ENCODE measurements at regions not wholly inside any gene's neighbourhood (a gene's known extent, or its start where the extent isn't known, plus 50 kb on each side); places are given as distances from the start of the nearest gene placed in this dataset.

DNA sequence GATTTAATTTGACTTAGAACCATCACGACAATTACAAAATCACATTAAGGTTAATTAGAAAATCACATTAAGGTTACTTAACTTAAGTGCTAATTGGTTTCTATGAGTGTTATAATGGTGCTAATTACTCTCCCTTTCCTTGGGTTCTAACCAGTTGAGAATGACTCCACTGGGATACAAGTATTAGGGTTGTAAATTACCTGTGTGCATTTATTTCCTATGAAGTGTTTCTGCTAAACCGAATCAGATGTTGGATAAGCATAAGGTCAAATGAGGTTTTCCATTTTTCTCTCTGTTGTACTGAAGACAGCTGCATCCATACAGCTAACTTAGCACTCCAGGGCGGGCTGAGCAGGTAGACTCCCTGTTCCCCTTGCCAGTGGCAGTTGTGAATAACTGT lies 610.3 kb upstream of the TMPRSS15 start:
- no peak for DNase-seq
- in situ Hi-C loops (cut with MboI; ENCODE audit: low pct_ligation_motif_present in 1 of 4, low pct_unique_long_range_greater_than_20kb in 1 of 4, low sequenced_read_pairs in 3 of 4): no loop called here
- WGBS, 2 donors (ENCODE audit: low coverage in 1 of 2): 68 to 71% methylated on average over 2 to 3 of the region's 3 CpGs
- no peak for TF ChIP-seq POLR2AphosphoS5 (IDR thresholded peaks at IDR 0.05)
- H3K4me1 ChIP-seq: no peaks in the 10 kb centered on the region
- no peaks in the 10 kb centered on the region for H3K36me3 ChIP-seq
- H3K4me3 ChIP-seq: no peak overlapping the region
- no peak overlapping the region for H3K27ac ChIP-seq
- no peaks in the 10 kb centered on the region for H3K27me3 ChIP-seq
- H3K9me3 ChIP-seq: no peaks in the 10 kb centered on the region
- intact Hi-C loops (cut with DNase I; ENCODE audit: low total_unique reads): no loop called here

DNA sequence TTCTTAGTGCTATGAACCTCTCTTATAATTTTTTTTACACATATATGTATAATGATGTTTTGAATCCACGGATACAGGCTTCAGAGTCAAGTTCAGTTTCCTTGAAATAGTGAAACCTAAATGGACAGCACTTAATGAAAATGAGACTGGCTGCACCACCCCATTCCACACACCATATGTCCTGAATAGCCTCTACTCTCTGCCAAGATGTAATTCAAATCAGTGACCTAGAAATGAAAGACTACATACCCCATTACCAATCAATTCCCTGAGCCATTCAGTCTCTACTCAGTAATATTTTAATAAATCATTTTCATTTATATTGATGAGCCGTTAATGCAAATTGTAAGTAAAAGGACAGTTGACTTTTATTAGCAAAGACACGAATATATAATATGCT lies 614.9 kb upstream of the TMPRSS15 start:
- Histone ChIP-seq H3K4me1 (no peaks in the 10 kb centered on the region), H3K9me3 (no peaks in the 10 kb centered on the region), H3K27ac (no peak overlapping the region), H3K4me3 (no peak overlapping the region), H3K36me3 (no peaks in the 10 kb centered on the region), H3K27me3 (no peaks in the 10 kb centered on the region)
- intact Hi-C loops (cut with DNase I; ENCODE audit: low total_unique reads): no loop called here
- WGBS, 2 donors (ENCODE audit: low coverage in 1 of 2): 56 to 72% methylated on average over 3 of the region's 3 CpGs
- in situ Hi-C loops (cut with MboI; ENCODE audit: low pct_ligation_motif_present in 1 of 4, low pct_unique_long_range_greater_than_20kb in 1 of 4, low sequenced_read_pairs in 3 of 4): no loop called here
- TF ChIP-seq POLR2AphosphoS5 (IDR thresholded peaks at IDR 0.05) (no peak), POLR2A (IDR thresholded peaks at IDR 0.05) (no peak), EP300 (IDR thresholded peaks at IDR 0.05; ENCODE audit: low read depth) (no peak)
- TF ChIP-seq, protein P1, sequence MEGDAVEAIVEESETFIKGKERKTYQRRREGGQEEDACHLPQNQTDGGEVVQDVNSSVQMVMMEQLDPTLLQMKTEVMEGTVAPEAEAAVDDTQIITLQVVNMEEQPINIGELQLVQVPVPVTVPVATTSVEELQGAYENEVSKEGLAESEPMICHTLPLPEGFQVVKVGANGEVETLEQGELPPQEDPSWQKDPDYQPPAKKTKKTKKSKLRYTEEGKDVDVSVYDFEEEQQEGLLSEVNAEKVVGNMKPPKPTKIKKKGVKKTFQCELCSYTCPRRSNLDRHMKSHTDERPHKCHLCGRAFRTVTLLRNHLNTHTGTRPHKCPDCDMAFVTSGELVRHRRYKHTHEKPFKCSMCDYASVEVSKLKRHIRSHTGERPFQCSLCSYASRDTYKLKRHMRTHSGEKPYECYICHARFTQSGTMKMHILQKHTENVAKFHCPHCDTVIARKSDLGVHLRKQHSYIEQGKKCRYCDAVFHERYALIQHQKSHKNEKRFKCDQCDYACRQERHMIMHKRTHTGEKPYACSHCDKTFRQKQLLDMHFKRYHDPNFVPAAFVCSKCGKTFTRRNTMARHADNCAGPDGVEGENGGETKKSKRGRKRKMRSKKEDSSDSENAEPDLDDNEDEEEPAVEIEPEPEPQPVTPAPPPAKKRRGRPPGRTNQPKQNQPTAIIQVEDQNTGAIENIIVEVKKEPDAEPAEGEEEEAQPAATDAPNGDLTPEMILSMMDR (IDR thresholded peaks at IDR 0.05): no peak
- no peak for DNase-seq

DNA sequence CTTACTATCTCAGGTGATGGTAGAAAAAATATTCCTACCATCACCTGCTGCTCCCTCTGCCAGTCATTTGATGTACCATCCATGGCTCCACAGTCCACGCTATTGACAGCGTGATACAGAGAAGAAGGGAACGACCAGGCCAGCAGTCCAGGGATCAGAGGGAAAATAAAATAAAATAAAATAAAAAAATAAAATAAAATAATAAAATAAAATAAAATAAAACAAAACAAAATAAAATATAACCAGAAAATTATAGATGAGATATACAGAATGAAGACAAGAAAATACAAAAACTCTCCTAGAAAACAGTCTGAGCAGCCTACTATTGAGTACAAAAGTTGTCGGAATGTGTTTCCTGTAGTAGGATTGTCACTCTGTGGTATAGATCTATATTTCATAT lies 619.4 kb upstream of the TMPRSS15 start:
- in situ Hi-C loops (cut with MboI; ENCODE audit: low pct_ligation_motif_present in 1 of 4, low pct_unique_long_range_greater_than_20kb in 1 of 4, low sequenced_read_pairs in 3 of 4): no loop called here
- no peaks in the 10 kb centered on the region for H3K4me1 ChIP-seq
- no peaks in the 10 kb centered on the region for H3K27me3 ChIP-seq
- no peak for DNase-seq
- no peak overlapping the region for H3K27ac ChIP-seq
- no peaks in the 10 kb centered on the region for H3K9me3 ChIP-seq
- 91 to 93% methylated on average over 4 of the region's 4 CpGs for WGBS, 2 donors (ENCODE audit: low coverage in 1 of 2)
- no peaks in the 10 kb centered on the region for H3K36me3 ChIP-seq
- TF ChIP-seq, protein P1 (IDR thresholded peaks at IDR 0.05): no peak
- TF ChIP-seq EP300 (IDR thresholded peaks at IDR 0.05; ENCODE audit: low read depth): no peak
- no peak for TF ChIP-seq POLR2A (IDR thresholded peaks at IDR 0.05)
- TF ChIP-seq POLR2AphosphoS5 (IDR thresholded peaks at IDR 0.05): no peak
- intact Hi-C loops (cut with DNase I; ENCODE audit: low total_unique reads): no loop called here
- H3K4me3 ChIP-seq: no peak overlapping the region

DNA sequence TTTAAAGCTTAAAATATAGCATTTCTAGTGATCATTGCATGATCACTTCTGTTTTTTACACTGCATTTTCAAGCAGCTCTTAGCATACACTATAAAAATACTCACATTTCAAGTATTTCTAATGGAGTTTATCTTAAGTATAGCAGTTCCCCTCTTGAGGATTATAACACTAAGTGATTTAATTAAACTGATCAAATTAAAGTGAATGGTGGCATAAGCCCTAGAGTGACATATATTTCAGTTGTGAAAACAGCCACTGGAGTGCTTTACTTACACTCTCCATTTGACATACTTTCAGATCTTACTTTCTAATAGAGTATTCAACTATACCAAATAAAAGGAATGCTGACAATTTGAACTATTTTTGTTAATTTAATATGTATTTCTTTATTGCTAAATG lies 623.3 kb upstream of the TMPRSS15 start:
- H3K27ac ChIP-seq: no peak overlapping the region
- TF ChIP-seq, protein P1 (IDR thresholded peaks at IDR 0.05): no peak
- TF ChIP-seq POLR2AphosphoS5 (IDR thresholded peaks at IDR 0.05) (no peak), EP300 (IDR thresholded peaks at IDR 0.05; ENCODE audit: low read depth) (no peak), POLR2A (IDR thresholded peaks at IDR 0.05) (no peak)
- no peak overlapping the region for H3K4me3 ChIP-seq
- no peaks in the 10 kb centered on the region for H3K4me1 ChIP-seq
- DNase-seq: no peak
- intact Hi-C loops (cut with DNase I; ENCODE audit: low total_unique reads): no loop called here
- H3K36me3 ChIP-seq: no peaks in the 10 kb centered on the region
- H3K27me3 ChIP-seq: no peaks in the 10 kb centered on the region
- no peaks in the 10 kb centered on the region for H3K9me3 ChIP-seq
- in situ Hi-C loops (cut with MboI; ENCODE audit: low pct_ligation_motif_present in 1 of 4, low pct_unique_long_range_greater_than_20kb in 1 of 4, low sequenced_read_pairs in 3 of 4): no loop called here

DNA sequence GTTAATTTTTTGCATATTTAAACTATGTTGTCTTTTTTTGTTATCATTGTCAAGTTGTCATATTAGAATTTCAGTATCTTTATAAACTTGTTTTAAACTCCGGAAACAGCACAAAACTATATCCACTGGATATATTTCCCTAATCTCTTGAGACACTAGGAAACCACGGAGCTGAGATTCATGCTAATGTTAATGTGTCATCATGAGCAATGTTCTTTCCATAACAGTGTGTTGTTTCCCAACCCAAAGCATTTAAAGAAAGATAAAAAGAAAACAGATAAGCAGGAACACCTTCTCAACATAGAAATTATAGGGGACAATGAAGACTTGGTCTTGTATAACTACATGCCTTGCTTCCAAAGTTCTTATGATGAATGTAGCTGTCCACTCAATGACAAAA lies 626.2 kb upstream of the TMPRSS15 start:
- H3K27ac ChIP-seq: no peak overlapping the region
- no peaks in the 10 kb centered on the region for H3K36me3 ChIP-seq
- no peaks in the 10 kb centered on the region for H3K27me3 ChIP-seq
- in situ Hi-C loops (cut with MboI; ENCODE audit: low pct_ligation_motif_present in 1 of 4, low pct_unique_long_range_greater_than_20kb in 1 of 4, low sequenced_read_pairs in 3 of 4): no loop called here
- no peak overlapping the region for H3K4me3 ChIP-seq
- no peaks in the 10 kb centered on the region for H3K9me3 ChIP-seq
- intact Hi-C loops (cut with DNase I; ENCODE audit: low total_unique reads): no loop called here
- 76 to 82% methylated on average over 2 of the region's 2 CpGs for WGBS, 2 donors (ENCODE audit: low coverage in 1 of 2)
- no peak for DNase-seq
- TF ChIP-seq, protein P1 (IDR thresholded peaks at IDR 0.05): no peak
- no peak for TF ChIP-seq POLR2A (IDR thresholded peaks at IDR 0.05)
- no peak for TF ChIP-seq POLR2AphosphoS5 (IDR thresholded peaks at IDR 0.05)
- TF ChIP-seq EP300 (IDR thresholded peaks at IDR 0.05; ENCODE audit: low read depth): no peak
- H3K4me1 ChIP-seq: no peaks in the 10 kb centered on the region
